Gastroesophageal sphincter (tissue), 4 donors: ENCODE measurements at regions not wholly inside any gene's neighbourhood (a gene's known extent, or its start where the extent isn't known, plus 50 kb on each side); places are given as distances from the start of the nearest gene placed in this dataset.

Experiments used
- ATAC-seq: fragments of 150-250 bp; one replicate; pipeline ENCODE4 v1.9.1; 2016; ENCODE audit warnings: mild to moderate bottlenecking, moderate library complexity
- H3K27ac ChIP-seq, 4 donors: fragments of 200-600 bp; sonication (generic) in 3 of 4; 1 replicate in 3 of 4; 2 replicates in 1 of 4; pipeline ENCODE4 v1.5.1; 2016 to 2019
- H3K27me3 ChIP-seq: fragments of 200-600 bp; sonication (generic); one replicate; pipeline ENCODE4 v1.5.1; 2019
- H3K36me3 ChIP-seq, 2 donors: fragments of 200-600 bp; sonication (generic); one replicate each; pipeline ENCODE4 v1.5.1; 2019; ENCODE audit warnings: control low read depth in 1 of 2
- H3K4me1 ChIP-seq, 3 donors: fragments of 200-600 bp; sonication (generic); 1 replicate in 2 of 3; 2 replicates in 1 of 3; pipeline ENCODE4 v1.5.1; 2016 to 2019; ENCODE audit warnings: control low read depth in 2 of 3
- H3K4me3 ChIP-seq, 2 donors: fragments of 200-600 bp; sonication (generic); one replicate each; pipeline ENCODE4 v1.5.1; 2019; ENCODE audit warnings: mild to moderate bottlenecking in 1 of 2, moderate library complexity in 1 of 2
- H3K9me3 ChIP-seq, 3 donors: fragments of 200-600 bp; sonication (generic); one replicate each; pipeline ENCODE4 v1.5.1; 2017 to 2019; ENCODE audit warnings: control low read depth in 2 of 3
- EP300 ChIP-seq: sonication (generic); formaldehyde crosslinking; IDR thresholded peaks from one replicate; pipeline ENCODE4 v1.6.1; 2017; ENCODE audit warnings: antibody characterized with exemption, mild to moderate bottlenecking
- POLR2A ChIP-seq, 2 donors: fragments of 450-650 bp; IDR thresholded peaks; one replicate each; pipeline ENCODE4 v1.6.1; 2017; ENCODE audit warnings: antibody characterized with exemption in 2 of 2, mild to moderate bottlenecking in 2 of 2, moderate library complexity in 1 of 2
- POLR2AphosphoS5 ChIP-seq: sonication (generic); formaldehyde crosslinking; IDR thresholded peaks from one replicate; pipeline ENCODE4 v1.6.1; 2017; ENCODE audit warnings: antibody characterized with exemption
- WGBS, 2 donors: methylation state at CpG; one replicate each; pipeline ENCODE4 v1.1.5; 2018; ENCODE audit warnings: low coverage in 1 of 2; 5-methylcytosine and 5-hydroxymethylcytosine counted together
- TF ChIP-seq, protein P1 (sequence below), 4 experiments: fragments of 200-600 bp in 2 of 4; fragments of 450-650 bp in 2 of 4; sonication (generic) in 1 of 4; IDR thresholded peaks; one replicate each; pipeline ENCODE4 v1.5.1; 2017 to 2019; ENCODE audit warnings: antibody characterized with exemption in 4 of 4, mild to moderate bottlenecking in 2 of 4, moderate library complexity in 2 of 4

- no CpG with 5 or more reads among the region's 1 CpG for WGBS, 2 donors
- no peak for ATAC-seq
- no peak for TF ChIP-seq EP300
- no peak for TF ChIP-seq POLR2A (IDR thresholded peaks at IDR 0.05)
- TF ChIP-seq, protein P1, sequence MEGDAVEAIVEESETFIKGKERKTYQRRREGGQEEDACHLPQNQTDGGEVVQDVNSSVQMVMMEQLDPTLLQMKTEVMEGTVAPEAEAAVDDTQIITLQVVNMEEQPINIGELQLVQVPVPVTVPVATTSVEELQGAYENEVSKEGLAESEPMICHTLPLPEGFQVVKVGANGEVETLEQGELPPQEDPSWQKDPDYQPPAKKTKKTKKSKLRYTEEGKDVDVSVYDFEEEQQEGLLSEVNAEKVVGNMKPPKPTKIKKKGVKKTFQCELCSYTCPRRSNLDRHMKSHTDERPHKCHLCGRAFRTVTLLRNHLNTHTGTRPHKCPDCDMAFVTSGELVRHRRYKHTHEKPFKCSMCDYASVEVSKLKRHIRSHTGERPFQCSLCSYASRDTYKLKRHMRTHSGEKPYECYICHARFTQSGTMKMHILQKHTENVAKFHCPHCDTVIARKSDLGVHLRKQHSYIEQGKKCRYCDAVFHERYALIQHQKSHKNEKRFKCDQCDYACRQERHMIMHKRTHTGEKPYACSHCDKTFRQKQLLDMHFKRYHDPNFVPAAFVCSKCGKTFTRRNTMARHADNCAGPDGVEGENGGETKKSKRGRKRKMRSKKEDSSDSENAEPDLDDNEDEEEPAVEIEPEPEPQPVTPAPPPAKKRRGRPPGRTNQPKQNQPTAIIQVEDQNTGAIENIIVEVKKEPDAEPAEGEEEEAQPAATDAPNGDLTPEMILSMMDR (IDR thresholded peaks at IDR 0.05): no peak
- TF ChIP-seq POLR2AphosphoS5: no peak
These were observed 1379.0 kb upstream of the MAP3K7 start for GRCh38 chr6:91965872-91966271.

DNA sequence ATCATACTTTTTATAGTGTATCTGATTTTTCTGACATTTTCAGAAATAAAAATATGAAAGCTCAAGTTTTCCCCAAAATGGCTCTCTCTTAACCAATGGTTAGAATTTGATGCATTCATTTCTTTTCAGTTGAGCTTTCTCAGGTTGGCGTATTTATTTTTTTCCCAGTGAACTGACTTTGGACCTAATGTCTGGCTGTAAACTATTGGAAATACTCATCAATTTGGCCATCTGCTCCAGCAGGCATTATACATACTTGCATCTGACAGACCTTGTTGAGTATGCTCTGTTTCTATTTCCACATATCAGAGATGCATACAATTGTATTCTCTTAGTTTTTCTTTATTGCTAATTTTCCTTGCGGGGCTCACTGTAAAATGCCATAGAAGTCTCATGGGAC lies 1374.8 kb upstream of the MAP3K7 start:
- no peaks in the 10 kb centered on the region for H3K4me1 ChIP-seq
- TF ChIP-seq EP300 (no peak), POLR2A (IDR thresholded peaks at IDR 0.05) (no peak)
- TF ChIP-seq, protein P1 (IDR thresholded peaks at IDR 0.05): no peak
- ATAC-seq: no peak
- no peak overlapping the region for H3K4me3 ChIP-seq
- H3K27ac ChIP-seq: no peak overlapping the region
- H3K36me3 ChIP-seq: no peaks in the 10 kb centered on the region
- H3K27me3 ChIP-seq: no peaks in the 10 kb centered on the region
- peaks cover 0 to 17% (median 0%) of the 10 kb centered on the region in 3 donors for H3K9me3 ChIP-seq
- WGBS, 2 donors: 78 to 87% methylated on average over 2 of the region's 2 CpGs

More at GRCh38 chr6:91965872-91966271, 1379.0 kb upstream of the MAP3K7 start:
- Histone ChIP-seq H3K27ac (no peak overlapping the region), H3K27me3 (no peaks in the 10 kb centered on the region), H3K36me3 (no peaks in the 10 kb centered on the region), H3K9me3 (peaks cover 0 to 8% (median 0%) of the 10 kb centered on the region in 3 donors), H3K4me1 (no peaks in the 10 kb centered on the region), H3K4me3 (no peak overlapping the region)

- no peak for TF ChIP-seq POLR2A (IDR thresholded peaks at IDR 0.05)
- TF ChIP-seq EP300: no peak
- no peak for TF ChIP-seq POLR2AphosphoS5
- TF ChIP-seq, protein P1 (IDR thresholded peaks at IDR 0.05): no peak
- WGBS, 2 donors: 88% methylated on average over 3 of the region's 3 CpGs
- Histone ChIP-seq H3K27ac (no peak overlapping the region), H3K9me3 (peaks cover 0 to 14% (median 0%) of the 10 kb centered on the region in 3 donors), H3K4me3 (no peak overlapping the region), H3K36me3 (no peaks in the 10 kb centered on the region), H3K4me1 (no peaks in the 10 kb centered on the region), H3K27me3 (no peaks in the 10 kb centered on the region)
- ATAC-seq: no peak
These were observed 1374.4 kb upstream of the MAP3K7 start for GRCh38 chr6:91961236-91961635.

GRCh38 chr6:91941838-91942237 lies 1355.0 kb upstream of the MAP3K7 start:
- no peaks in the 10 kb centered on the region for H3K27me3 ChIP-seq
- TF ChIP-seq POLR2AphosphoS5: no peak
- TF ChIP-seq EP300: no peak
- TF ChIP-seq, protein P1 (IDR thresholded peaks at IDR 0.05): no peak
- TF ChIP-seq POLR2A (IDR thresholded peaks at IDR 0.05): no peak
- no peak overlapping the region for H3K4me3 ChIP-seq
- no peaks in the 10 kb centered on the region for H3K36me3 ChIP-seq
- no peak for ATAC-seq
- H3K9me3 ChIP-seq: peaks cover 0 to 17% (median 0%) of the 10 kb centered on the region in 3 donors
- WGBS, 2 donors: 75 to 88% methylated on average over 2 of the region's 2 CpGs
- no peaks in the 10 kb centered on the region for H3K4me1 ChIP-seq
- H3K27ac ChIP-seq: no peak overlapping the region

DNA sequence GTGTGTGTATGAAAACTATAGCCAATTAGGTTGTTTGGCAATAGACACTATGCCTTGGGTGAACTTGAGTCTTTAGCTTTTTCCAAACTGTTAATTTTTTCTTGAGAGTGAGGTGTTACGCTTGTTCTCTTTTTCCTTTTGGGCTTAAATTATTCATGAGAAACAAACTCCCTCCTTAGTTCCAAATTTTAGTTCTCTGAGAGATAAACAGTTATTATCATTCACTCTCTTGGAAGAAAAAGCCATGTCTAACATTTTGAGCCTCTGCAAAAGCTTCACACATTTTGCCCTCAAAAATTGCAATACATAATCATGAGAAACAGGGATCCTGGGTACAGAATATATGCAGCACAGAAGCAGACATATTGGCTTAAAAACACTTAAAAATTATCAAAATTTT lies 1353.9 kb upstream of the MAP3K7 start:
- no peaks in the 10 kb centered on the region for H3K36me3 ChIP-seq
- H3K4me3 ChIP-seq: no peak overlapping the region
- ATAC-seq: no peak
- no peak overlapping the region for H3K27ac ChIP-seq
- H3K27me3 ChIP-seq: no peaks in the 10 kb centered on the region
- no peaks in the 10 kb centered on the region for H3K4me1 ChIP-seq
- WGBS, 2 donors: 90 to 100% methylated on average over 1 of the region's 1 CpG
- peaks cover 0 to 17% (median 0%) of the 10 kb centered on the region in 3 donors for H3K9me3 ChIP-seq
- TF ChIP-seq, protein P1 (IDR thresholded peaks at IDR 0.05): no peak
- TF ChIP-seq EP300 (no peak), POLR2AphosphoS5 (no peak), POLR2A (IDR thresholded peaks at IDR 0.05) (no peak)
